OCI-LY7 (cell line): ENCODE measurements at regions not wholly inside any gene's neighbourhood (a gene's known extent, or its start where the extent isn't known, plus 50 kb on each side); places are given as distances from the start of the nearest gene placed in this dataset.

Source experiments
- CTCF ChIP-seq: fragments of 200-600 bp; sonication (generic); conservative IDR thresholded peaks from 2 replicates; pipeline ENCODE4 v1.5.1; 2014; ENCODE audit warnings: mild to moderate bottlenecking, antibody characterized with exemption, low read length, moderate library complexity, mixed read lengths
- EZH2phosphoT487 ChIP-seq: fragments of 200-600 bp; sonication (generic); IDR thresholded peaks from 2 replicates; pipeline ENCODE4 v1.6.1; 2018; ENCODE audit warnings: low read depth, borderline replicate concordance, mild to moderate bottlenecking, mixed run types, antibody characterized with exemption, low read length, moderate library complexity, mixed read lengths

- TF ChIP-seq CTCF: no peak
- TF ChIP-seq EZH2phosphoT487: no peak
Measured at GRCh38 chr7:68573271-68574005, 1024.8 kb upstream of the AUTS2 start.
